ENCODE measurements at regions not wholly inside any gene's neighbourhood (a gene's known extent, or its start where the extent isn't known, plus 50 kb on each side); places are given as distances from the start of the nearest gene placed in this dataset.

DNA sequence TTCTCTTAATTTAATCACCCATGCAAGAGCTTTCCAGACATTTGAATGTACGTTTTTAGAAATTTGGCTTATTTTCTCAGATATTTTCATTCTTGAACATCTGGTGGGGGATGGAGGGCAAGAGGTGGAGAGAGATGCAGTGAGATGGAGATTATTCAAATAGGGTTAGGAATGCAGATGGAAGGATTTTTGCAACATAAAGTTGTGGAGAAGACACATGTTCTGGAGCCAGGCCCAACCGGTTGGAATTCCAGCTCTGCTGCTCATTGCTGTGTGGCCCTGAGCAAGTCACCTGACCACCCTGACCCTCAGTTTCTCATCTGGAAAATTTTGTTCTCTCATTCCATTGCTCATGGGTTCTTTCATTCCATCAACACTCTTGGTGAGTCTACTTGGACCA lies 66.9 kb downstream of the IRX3 start:
- TF ChIP-seq, protein P1, sequence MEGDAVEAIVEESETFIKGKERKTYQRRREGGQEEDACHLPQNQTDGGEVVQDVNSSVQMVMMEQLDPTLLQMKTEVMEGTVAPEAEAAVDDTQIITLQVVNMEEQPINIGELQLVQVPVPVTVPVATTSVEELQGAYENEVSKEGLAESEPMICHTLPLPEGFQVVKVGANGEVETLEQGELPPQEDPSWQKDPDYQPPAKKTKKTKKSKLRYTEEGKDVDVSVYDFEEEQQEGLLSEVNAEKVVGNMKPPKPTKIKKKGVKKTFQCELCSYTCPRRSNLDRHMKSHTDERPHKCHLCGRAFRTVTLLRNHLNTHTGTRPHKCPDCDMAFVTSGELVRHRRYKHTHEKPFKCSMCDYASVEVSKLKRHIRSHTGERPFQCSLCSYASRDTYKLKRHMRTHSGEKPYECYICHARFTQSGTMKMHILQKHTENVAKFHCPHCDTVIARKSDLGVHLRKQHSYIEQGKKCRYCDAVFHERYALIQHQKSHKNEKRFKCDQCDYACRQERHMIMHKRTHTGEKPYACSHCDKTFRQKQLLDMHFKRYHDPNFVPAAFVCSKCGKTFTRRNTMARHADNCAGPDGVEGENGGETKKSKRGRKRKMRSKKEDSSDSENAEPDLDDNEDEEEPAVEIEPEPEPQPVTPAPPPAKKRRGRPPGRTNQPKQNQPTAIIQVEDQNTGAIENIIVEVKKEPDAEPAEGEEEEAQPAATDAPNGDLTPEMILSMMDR (IDR thresholded peaks at IDR 0.05; ENCODE audit: extremely low read depth in 1 of 2, insufficient read depth in 1 of 2, low read depth in 1 of 2, low read length in 2 of 2): no peak
- TF ChIP-seq POLR2AphosphoS5 (IDR thresholded peaks at IDR 0.05; ENCODE audit: insufficient read depth, low read depth, low read length) (no peak), POLR2A (IDR thresholded peaks at IDR 0.05; ENCODE audit: low read depth, low read length) (no peak), FOS (IDR thresholded peaks at IDR 0.05; ENCODE audit: borderline replicate concordance, insufficient read depth, low read length) (no peak), EZH2 (IDR thresholded peaks at IDR 0.05; ENCODE audit: borderline replicate concordance, low read depth, low read length, severe bottlenecking) (no peak), MYC (IDR thresholded peaks at IDR 0.05; ENCODE audit: low read depth, low read length) (no peak), JUN (IDR thresholded peaks at IDR 0.05; ENCODE audit: borderline replicate concordance, insufficient read depth, insufficient read length, low read depth) (no peak), GATA2 (IDR thresholded peaks at IDR 0.05; ENCODE audit: insufficient read depth, insufficient read length, low read depth, low read length) (no peak)

Data from endothelial cell of umbilical vein (primary cell).